ENCODE measurements at regions not wholly inside any gene's neighbourhood (a gene's known extent, or its start where the extent isn't known, plus 50 kb on each side); places are given as distances from the start of the nearest gene placed in this dataset.
"Not testable (repeated sequence)": the region's sequence is repeated elsewhere in the genome, so short reads cannot be mapped to it uniquely, and the experiment has no call there.

GRCh38 chr9:119884438-119884837 lies 515.2 kb upstream of the BRINP1 start:
- H3K36me3 ChIP-seq (ENCODE audit: control insufficient read depth, insufficient read depth, low read length) = no peaks in the 10 kb centered on the region
- peaks cover 14% of the 10 kb centered on the region for H3K4me1 ChIP-seq (ENCODE audit: control insufficient read depth, insufficient read depth, low read length)
- H3K4me3 ChIP-seq (ENCODE audit: low read depth, low read length) = no peak overlapping the region
- no peaks in the 10 kb centered on the region for H3K27me3 ChIP-seq (ENCODE audit: control insufficient read depth, insufficient read depth, low read length)
- H3K9ac ChIP-seq (ENCODE audit: low read depth, low read length) = no peak overlapping the region
- no peaks in the 10 kb centered on the region for H3K9me3 ChIP-seq (ENCODE audit: control insufficient read depth, insufficient read depth, low read length)

GRCh38 chr9:119881898-119882297 lies 512.7 kb upstream of the BRINP1 start:
- Histone ChIP-seq H3K36me3 (ENCODE audit: control insufficient read depth, insufficient read depth, low read length) (no peaks in the 10 kb centered on the region), H3K4me1 (ENCODE audit: control insufficient read depth, insufficient read depth, low read length) (peaks cover 14% of the 10 kb centered on the region), H3K27me3 (ENCODE audit: control insufficient read depth, insufficient read depth, low read length) (no peaks in the 10 kb centered on the region), H3K4me3 (ENCODE audit: low read depth, low read length) (no peak overlapping the region), H3K9ac (ENCODE audit: low read depth, low read length) (no peak overlapping the region), H3K9me3 (ENCODE audit: control insufficient read depth, insufficient read depth, low read length) (no peaks in the 10 kb centered on the region)

GRCh38 chr9:119880361-119880760 lies 511.1 kb upstream of the BRINP1 start:
- H3K36me3 ChIP-seq (ENCODE audit: control insufficient read depth, insufficient read depth, low read length) = no peaks in the 10 kb centered on the region
- H3K4me3 ChIP-seq (ENCODE audit: low read depth, low read length) = no peak overlapping the region
- no peaks in the 10 kb centered on the region for H3K27me3 ChIP-seq (ENCODE audit: control insufficient read depth, insufficient read depth, low read length)
- peaks cover 13% of the 10 kb centered on the region for H3K4me1 ChIP-seq (ENCODE audit: control insufficient read depth, insufficient read depth, low read length)
- H3K9ac ChIP-seq (ENCODE audit: low read depth, low read length) = no peak overlapping the region
- H3K9me3 ChIP-seq (ENCODE audit: control insufficient read depth, insufficient read depth, low read length) = no peaks in the 10 kb centered on the region

GRCh38 chr9:119877306-119877705 lies 508.1 kb upstream of the BRINP1 start:
- Histone ChIP-seq H3K9ac (ENCODE audit: low read depth, low read length) (no peak overlapping the region), H3K4me1 (ENCODE audit: control insufficient read depth, insufficient read depth, low read length) (no peaks in the 10 kb centered on the region), H3K27me3 (ENCODE audit: control insufficient read depth, insufficient read depth, low read length) (no peaks in the 10 kb centered on the region), H3K36me3 (ENCODE audit: control insufficient read depth, insufficient read depth, low read length) (no peaks in the 10 kb centered on the region), H3K9me3 (ENCODE audit: control insufficient read depth, insufficient read depth, low read length) (no peaks in the 10 kb centered on the region), H3K4me3 (ENCODE audit: low read depth, low read length) (no peak overlapping the region)

GRCh38 chr9:119873877-119874276 lies 504.6 kb upstream of the BRINP1 start:
- no peaks in the 10 kb centered on the region for H3K9me3 ChIP-seq (ENCODE audit: control insufficient read depth, insufficient read depth, low read length)
- no peaks in the 10 kb centered on the region for H3K36me3 ChIP-seq (ENCODE audit: control insufficient read depth, insufficient read depth, low read length)
- H3K4me3 ChIP-seq (ENCODE audit: low read depth, low read length) = no peak overlapping the region
- H3K9ac ChIP-seq (ENCODE audit: low read depth, low read length) = no peak overlapping the region
- no peaks in the 10 kb centered on the region for H3K27me3 ChIP-seq (ENCODE audit: control insufficient read depth, insufficient read depth, low read length)
- no peaks in the 10 kb centered on the region for H3K4me1 ChIP-seq (ENCODE audit: control insufficient read depth, insufficient read depth, low read length)

GRCh38 chr9:119870251-119870650 lies 501.0 kb upstream of the BRINP1 start:
- not testable (repeated sequence) for H3K36me3 ChIP-seq (ENCODE audit: control insufficient read depth, insufficient read depth, low read length); H3K9me3 ChIP-seq (ENCODE audit: control insufficient read depth, insufficient read depth, low read length); H3K4me3 ChIP-seq (ENCODE audit: low read depth, low read length); H3K27me3 ChIP-seq (ENCODE audit: control insufficient read depth, insufficient read depth, low read length); H3K9ac ChIP-seq (ENCODE audit: low read depth, low read length); H3K4me1 ChIP-seq (ENCODE audit: control insufficient read depth, insufficient read depth, low read length)

GRCh38 chr9:119868694-119869093 lies 499.5 kb upstream of the BRINP1 start:
- Histone ChIP-seq H3K9ac (ENCODE audit: low read depth, low read length) (no peak overlapping the region), H3K36me3 (ENCODE audit: control insufficient read depth, insufficient read depth, low read length) (no peaks in the 10 kb centered on the region), H3K4me1 (ENCODE audit: control insufficient read depth, insufficient read depth, low read length) (no peaks in the 10 kb centered on the region), H3K27me3 (ENCODE audit: control insufficient read depth, insufficient read depth, low read length) (no peaks in the 10 kb centered on the region), H3K9me3 (ENCODE audit: control insufficient read depth, insufficient read depth, low read length) (no peaks in the 10 kb centered on the region), H3K4me3 (ENCODE audit: low read depth, low read length) (no peak overlapping the region)

- Histone ChIP-seq H3K9me3 (ENCODE audit: control insufficient read depth, insufficient read depth, low read length) (no peaks in the 10 kb centered on the region), H3K9ac (ENCODE audit: low read depth, low read length) (no peak overlapping the region), H3K4me1 (ENCODE audit: control insufficient read depth, insufficient read depth, low read length) (no peaks in the 10 kb centered on the region), H3K27me3 (ENCODE audit: control insufficient read depth, insufficient read depth, low read length) (no peaks in the 10 kb centered on the region), H3K36me3 (ENCODE audit: control insufficient read depth, insufficient read depth, low read length) (no peaks in the 10 kb centered on the region), H3K4me3 (ENCODE audit: low read depth, low read length) (no peak overlapping the region)
Measured at GRCh38 chr9:119861842-119862241, 492.6 kb upstream of the BRINP1 start.

- no peak overlapping the region for H3K9ac ChIP-seq (ENCODE audit: low read depth, low read length)
- no peak overlapping the region for H3K4me3 ChIP-seq (ENCODE audit: low read depth, low read length)
- no peaks in the 10 kb centered on the region for H3K9me3 ChIP-seq (ENCODE audit: control insufficient read depth, insufficient read depth, low read length)
Measured at GRCh38 chr9:119859128-119859527, 489.9 kb upstream of the BRINP1 start.

GRCh38 chr9:119853126-119853525 lies 483.9 kb upstream of the BRINP1 start:
- H3K4me1 ChIP-seq (ENCODE audit: control insufficient read depth, insufficient read depth, low read length) = no peaks in the 10 kb centered on the region
- no peak overlapping the region for H3K9ac ChIP-seq (ENCODE audit: low read depth, low read length)
- no peaks in the 10 kb centered on the region for H3K9me3 ChIP-seq (ENCODE audit: control insufficient read depth, insufficient read depth, low read length)
- H3K27me3 ChIP-seq (ENCODE audit: control insufficient read depth, insufficient read depth, low read length) = no peaks in the 10 kb centered on the region
- no peak overlapping the region for H3K4me3 ChIP-seq (ENCODE audit: low read depth, low read length)
- H3K36me3 ChIP-seq (ENCODE audit: control insufficient read depth, insufficient read depth, low read length) = no peaks in the 10 kb centered on the region

More at GRCh38 chr9:119859128-119859527, 489.9 kb upstream of the BRINP1 start:
- H3K36me3 ChIP-seq (ENCODE audit: control insufficient read depth, insufficient read depth, low read length) = no peaks in the 10 kb centered on the region
- no peaks in the 10 kb centered on the region for H3K27me3 ChIP-seq (ENCODE audit: control insufficient read depth, insufficient read depth, low read length)
- H3K4me1 ChIP-seq (ENCODE audit: control insufficient read depth, insufficient read depth, low read length) = no peaks in the 10 kb centered on the region

GRCh38 chr9:119852390-119852789 lies 483.2 kb upstream of the BRINP1 start:
- Histone ChIP-seq H3K4me1 (ENCODE audit: control insufficient read depth, insufficient read depth, low read length) (no peaks in the 10 kb centered on the region), H3K4me3 (ENCODE audit: low read depth, low read length) (no peak overlapping the region), H3K27me3 (ENCODE audit: control insufficient read depth, insufficient read depth, low read length) (no peaks in the 10 kb centered on the region), H3K36me3 (ENCODE audit: control insufficient read depth, insufficient read depth, low read length) (no peaks in the 10 kb centered on the region), H3K9ac (ENCODE audit: low read depth, low read length) (no peak overlapping the region), H3K9me3 (ENCODE audit: control insufficient read depth, insufficient read depth, low read length) (no peaks in the 10 kb centered on the region)

- Histone ChIP-seq H3K9me3 (ENCODE audit: control insufficient read depth, insufficient read depth, low read length) (no peaks in the 10 kb centered on the region), H3K27me3 (ENCODE audit: control insufficient read depth, insufficient read depth, low read length) (no peaks in the 10 kb centered on the region), H3K9ac (ENCODE audit: low read depth, low read length) (no peak overlapping the region), H3K4me1 (ENCODE audit: control insufficient read depth, insufficient read depth, low read length) (no peaks in the 10 kb centered on the region), H3K4me3 (ENCODE audit: low read depth, low read length) (no peak overlapping the region), H3K36me3 (ENCODE audit: control insufficient read depth, insufficient read depth, low read length) (no peaks in the 10 kb centered on the region)
Measured at GRCh38 chr9:119844431-119844830, 475.2 kb upstream of the BRINP1 start.

GRCh38 chr9:119841016-119841415 lies 471.8 kb upstream of the BRINP1 start:
- H3K9ac ChIP-seq (ENCODE audit: low read depth, low read length) = no peak overlapping the region
- H3K36me3 ChIP-seq (ENCODE audit: control insufficient read depth, insufficient read depth, low read length) = no peaks in the 10 kb centered on the region

More at GRCh38 chr9:119841016-119841415, 471.8 kb upstream of the BRINP1 start:
- Histone ChIP-seq H3K4me1 (ENCODE audit: control insufficient read depth, insufficient read depth, low read length) (no peaks in the 10 kb centered on the region), H3K9me3 (ENCODE audit: control insufficient read depth, insufficient read depth, low read length) (no peaks in the 10 kb centered on the region), H3K4me3 (ENCODE audit: low read depth, low read length) (no peak overlapping the region), H3K27me3 (ENCODE audit: control insufficient read depth, insufficient read depth, low read length) (no peaks in the 10 kb centered on the region)
